GM12878 (cell line): ENCODE measurements at regions not wholly inside any gene's neighbourhood (a gene's known extent, or its start where the extent isn't known, plus 50 kb on each side); places are given as distances from the start of the nearest gene placed in this dataset.
"Not testable (repeated sequence)": the region's sequence is repeated elsewhere in the genome, so short reads cannot be mapped to it uniquely, and the experiment has no call there.

Experiments
- ATAC-seq: fragments of 200-7000 bp; cut with Tn5 transposase; 3 replicates; pipeline ENCODE4 v1.9.1; 2020; ENCODE audit warnings: mild to moderate bottlenecking, moderate library complexity
- BruUV-seq: library from RNA; stranded (reverse); fragments of 400-500 nt; replicated peaks from 2 replicates; lab custom pipeline; 2021; lab: Mats Ljungman, UMichigan
- CTCF ChIA-PET: fragments of 300-600 bp; sonication (Branson Sonifier 250); formaldehyde crosslinking; extraction: SDS; loops from one replicate; lab custom pipeline; 2021; ENCODE audit warnings: inconsistent platforms; lab: Yijun Ruan, JAX
- POLR2A ChIA-PET: fragments of 350-600 bp; formaldehyde crosslinking; extraction: SDS; loops from one replicate; lab custom pipeline; 2021; ENCODE audit warnings: inconsistent platforms; lab: Charles Lee
- RAD21 ChIA-PET: fragments of 300-600 bp; sonication (Branson Sonifier 250); formaldehyde crosslinking; loops from one replicate; lab custom pipeline; 2023; ENCODE audit warnings: antibody characterized with exemption; ENCODE audit not compliant: unreplicated experiment; lab: Charles Lee
- SMC1A ChIA-PET: fragments of 300-600 bp; sonication (Branson Sonifier 250); formaldehyde crosslinking; loops from one replicate; lab custom pipeline; 2023; ENCODE audit not compliant: unreplicated experiment, uncharacterized antibody; lab: Charles Lee
- DNase-seq: peaks from one replicate; pipeline ENCODE4 v3.0.0-alpha.2; 2011; ENCODE audit warnings: low read depth, low spot score
- FAIRE-seq: peaks from 3 replicates; lab custom pipeline; 2011; peaks lifted over from hg19 to GRCh38; lab: Jason Lieb, UNC
- H2AFZ ChIP-seq: 2 replicates; pipeline ENCODE4 v1.6.0; 2011; ENCODE audit warnings: low read depth, low read length, control low read depth; ENCODE audit not compliant: control insufficient read depth
- H3K27ac ChIP-seq: 2 replicates; pipeline ENCODE4 v1.5.1; 2011; ENCODE audit warnings: control low read depth; ENCODE audit not compliant: control insufficient read depth, insufficient read depth
- H3K27me3 ChIP-seq, 2 experiments: replicated peaks in 1 of 2; 2 replicates each; pipeline versions ENCODE4 v1.6.0 to v1.6.1; 2011; ENCODE audit warnings: low read length in 1 of 2; ENCODE audit not compliant: control insufficient read depth in 2 of 2, insufficient read depth in 2 of 2
- H3K36me3 ChIP-seq, 2 experiments: 2 replicates each; pipeline ENCODE4 v1.5.1; 2011; ENCODE audit warnings: low read length in 1 of 2; ENCODE audit not compliant: control insufficient read depth in 2 of 2, insufficient read depth in 2 of 2
- H3K4me1 ChIP-seq: 2 replicates; pipeline ENCODE4 v1.6.1; 2011; ENCODE audit warnings: mild to moderate bottlenecking, low read length, moderate library complexity, mixed read lengths; ENCODE audit not compliant: control insufficient read depth, insufficient read depth
- H3K4me2 ChIP-seq: 2 replicates; pipeline ENCODE4 v1.6.0; 2011; ENCODE audit warnings: control low read depth; ENCODE audit not compliant: control insufficient read depth, insufficient read depth
- H3K4me3 ChIP-seq: fragments of 200-600 bp; sonication (generic); 2 replicates; pipeline ENCODE4 v1.5.1; 2016
- H3K79me2 ChIP-seq: 2 replicates; pipeline ENCODE4 v1.6.0; 2011; ENCODE audit warnings: low read length; ENCODE audit not compliant: control insufficient read depth, insufficient read depth
- H3K9ac ChIP-seq: 2 replicates; pipeline ENCODE4 v1.8.0; 2011; ENCODE audit warnings: low read length, control low read depth, mixed read lengths; ENCODE audit not compliant: control insufficient read depth, insufficient read depth
- H3K9me3 ChIP-seq: replicated peaks from 3 replicates; pipeline ENCODE4 v1.5.1; 2011; ENCODE audit warnings: mild to moderate bottlenecking, low read length; ENCODE audit not compliant: control insufficient read depth, insufficient read depth
- H4K20me1 ChIP-seq: 2 replicates; pipeline ENCODE4 v1.6.0; 2011; ENCODE audit not compliant: control insufficient read depth, insufficient read depth
- BACH1 ChIP-seq: fragments of 450-650 bp; IDR thresholded peaks from 2 replicates; pipeline ENCODE4 v1.6.1; 2017; ENCODE audit warnings: mild to moderate bottlenecking, borderline replicate concordance
- BMI1 ChIP-seq: fragments of 450-650 bp; IDR thresholded peaks from 2 replicates; pipeline ENCODE4 v1.6.1; 2016; ENCODE audit warnings: mild to moderate bottlenecking, moderate library complexity, borderline replicate concordance
- ESRRA ChIP-seq: IDR thresholded peaks from 2 replicates; pipeline ENCODE4 v1.6.1; 2012; ENCODE audit warnings: mild to moderate bottlenecking, low read length, improper control_type of control experiment
- POLR2AphosphoS5 ChIP-seq: IDR thresholded peaks from 2 replicates; pipeline ENCODE4 v1.6.1; 2011; ENCODE audit warnings: mild to moderate bottlenecking, low read length, inconsistent platforms
- RELA ChIP-seq: fragments of 450-650 bp; IDR thresholded peaks from 2 replicates; pipeline ENCODE4 v1.8.0; 2014; ENCODE audit warnings: borderline replicate concordance; ENCODE audit not compliant: partially characterized antibody
- SUPT20H ChIP-seq: IDR thresholded peaks from 2 replicates; pipeline ENCODE4 v1.6.1; 2011; ENCODE audit warnings: low read depth, mild to moderate bottlenecking, low read length, moderate library complexity, borderline replicate concordance; ENCODE audit not compliant: control insufficient read depth
- TAF1 ChIP-seq: IDR thresholded peaks from 2 replicates; pipeline ENCODE4 v1.6.1; 2011; ENCODE audit warnings: mild to moderate bottlenecking, low read depth, low read length, borderline replicate concordance
- TBL1XR1 ChIP-seq: IDR thresholded peaks from 2 replicates; pipeline ENCODE4 v1.6.1; 2012; ENCODE audit warnings: low read depth, low read length, improper control_type of control experiment
- YBX1 ChIP-seq: fragments of 450-650 bp; IDR thresholded peaks from 2 replicates; pipeline ENCODE4 v1.6.1; 2016; ENCODE audit warnings: antibody characterized with exemption
- WGBS: methylation state at CpG from one replicate; pipeline ENCODE4 v1.1.6; 2016; ENCODE audit warnings: low lambda C conversion rate; ENCODE audit not compliant: insufficient replicate concordance, insufficient coverage; ENCODE audit errors: missing lambda C conversion rate; 5-methylcytosine and 5-hydroxymethylcytosine counted together
- in situ Hi-C: fragments of 300-500 bp; cut with MboI; formaldehyde crosslinking; loops from 9 replicates; pipeline ENCODE4 v1.14.3; 2018; ENCODE audit warnings: mixed read lengths
- intact Hi-C: fragments of 100-400 bp; cut with micrococcal nuclease; formaldehyde crosslinking; loops from one replicate; pipeline ENCODE4 v1.14.2; 2022; ENCODE audit not compliant: unreplicated experiment
- TF ChIP-seq, protein P1 (sequence below): fragments of 450-650 bp; IDR thresholded peaks from 2 replicates; pipeline ENCODE4 v1.6.1; 2018; ENCODE audit warnings: mild to moderate bottlenecking, low read depth, moderate library complexity; ENCODE audit not compliant: partially characterized antibody

DNA sequence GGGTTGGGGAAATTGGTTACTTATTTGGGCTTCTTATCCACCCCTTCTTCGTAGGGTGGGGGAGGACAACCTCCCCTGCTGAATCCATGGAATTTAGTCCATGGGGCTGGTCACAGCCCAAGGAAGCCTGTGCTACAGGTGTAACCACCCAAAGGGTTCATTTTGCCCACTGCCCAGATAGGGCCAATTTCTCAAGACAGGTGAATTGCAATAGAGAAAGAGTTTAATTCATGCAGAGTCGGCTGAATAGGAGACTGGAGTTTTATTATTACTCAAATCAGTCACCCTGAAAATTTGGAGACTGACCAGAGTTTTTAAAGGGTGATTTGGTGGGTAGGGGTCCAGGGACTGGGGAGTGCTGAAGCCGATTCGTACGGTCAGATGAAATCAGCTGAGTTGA lies 101.5 kb upstream of the HS3ST2 start (continued):
- TF ChIP-seq, protein P1, sequence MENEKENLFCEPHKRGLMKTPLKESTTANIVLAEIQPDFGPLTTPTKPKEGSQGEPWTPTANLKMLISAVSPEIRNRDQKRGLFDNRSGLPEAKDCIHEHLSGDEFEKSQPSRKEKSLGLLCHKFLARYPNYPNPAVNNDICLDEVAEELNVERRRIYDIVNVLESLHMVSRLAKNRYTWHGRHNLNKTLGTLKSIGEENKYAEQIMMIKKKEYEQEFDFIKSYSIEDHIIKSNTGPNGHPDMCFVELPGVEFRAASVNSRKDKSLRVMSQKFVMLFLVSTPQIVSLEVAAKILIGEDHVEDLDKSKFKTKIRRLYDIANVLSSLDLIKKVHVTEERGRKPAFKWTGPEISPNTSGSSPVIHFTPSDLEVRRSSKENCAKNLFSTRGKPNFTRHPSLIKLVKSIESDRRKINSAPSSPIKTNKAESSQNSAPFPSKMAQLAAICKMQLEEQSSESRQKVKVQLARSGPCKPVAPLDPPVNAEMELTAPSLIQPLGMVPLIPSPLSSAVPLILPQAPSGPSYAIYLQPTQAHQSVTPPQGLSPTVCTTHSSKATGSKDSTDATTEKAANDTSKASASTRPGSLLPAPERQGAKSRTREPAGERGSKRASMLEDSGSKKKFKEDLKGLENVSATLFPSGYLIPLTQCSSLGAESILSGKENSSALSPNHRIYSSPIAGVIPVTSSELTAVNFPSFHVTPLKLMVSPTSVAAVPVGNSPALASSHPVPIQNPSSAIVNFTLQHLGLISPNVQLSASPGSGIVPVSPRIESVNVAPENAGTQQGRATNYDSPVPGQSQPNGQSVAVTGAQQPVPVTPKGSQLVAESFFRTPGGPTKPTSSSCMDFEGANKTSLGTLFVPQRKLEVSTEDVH = no peak
- no peak for TF ChIP-seq TAF1
- no peak for TF ChIP-seq SUPT20H
- no peak for TF ChIP-seq ESRRA
- no peak for TF ChIP-seq TBL1XR1
- TF ChIP-seq RELA = no peak
- no peak for TF ChIP-seq POLR2AphosphoS5
- no peak for TF ChIP-seq BACH1
- no peak for TF ChIP-seq BMI1
- no peak for TF ChIP-seq YBX1
- TF ChIP-seq, all 136 proteins: peak for 0

DNA sequence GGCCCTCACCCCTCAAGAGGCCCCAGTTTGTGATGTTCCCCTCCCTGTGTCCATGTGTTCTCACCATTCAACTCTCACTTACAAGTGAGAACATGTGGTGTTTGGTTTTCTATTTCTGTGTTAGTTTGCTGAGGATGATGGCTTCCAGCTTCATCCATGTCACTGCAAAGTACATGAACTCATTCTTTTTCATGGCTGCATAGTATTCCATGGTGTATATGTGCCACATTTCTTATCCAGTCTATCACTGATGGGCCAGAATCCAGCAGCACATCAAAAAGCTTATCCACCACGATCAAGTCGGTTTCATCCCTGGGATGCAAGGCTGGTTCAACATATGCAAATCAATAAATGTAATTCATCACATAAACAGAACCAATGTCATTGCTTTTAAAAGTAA lies 95.4 kb upstream of the HS3ST2 start:
- ATAC-seq, H3K79me2 ChIP-seq, BruUV-seq, in situ Hi-C loops, H3K27me3 ChIP-seq, H3K9me3 ChIP-seq, H3K27ac ChIP-seq, SMC1A ChIA-PET, H4K20me1 ChIP-seq, POLR2A ChIA-PET, FAIRE-seq, RAD21 ChIA-PET, H3K4me3 ChIP-seq, CTCF ChIA-PET, H3K4me1 ChIP-seq, H3K9ac ChIP-seq, H2AFZ ChIP-seq, H3K36me3 ChIP-seq, H3K4me2 ChIP-seq, intact Hi-C loops, DNase-seq: not testable (repeated sequence)
- 0% methylated on average over 2 of the region's 2 CpGs for WGBS
